HCT116 (cell line): ENCODE measurements at regions not wholly inside any gene's neighbourhood (a gene's known extent, or its start where the extent isn't known, plus 50 kb on each side); places are given as distances from the start of the nearest gene placed in this dataset.
"Not testable (repeated sequence)": the region's sequence is repeated elsewhere in the genome, so short reads cannot be mapped to it uniquely, and the experiment has no call there.

Experiments used
- CTCF ChIP-seq, 3 experiments: fragments of 200-600 bp in 1 of 3; sonication (generic) in 1 of 3; IDR thresholded peaks in 2 of 3; conservative IDR thresholded peaks in 1 of 3; 2 replicates each; pipeline ENCODE4 v1.5.1; 2012 to 2017; ENCODE audit warnings: low read depth in 2 of 3, low read length in 2 of 3, antibody characterized with exemption in 1 of 3, borderline replicate concordance in 1 of 3, control low read depth in 1 of 3, mild to moderate bottlenecking in 1 of 3, mixed read lengths in 1 of 3, mixed run types in 1 of 3, moderate library complexity in 1 of 3; ENCODE audit not compliant: insufficient read depth in 1 of 3
- EZH2 ChIP-seq: fragments of 200-600 bp; sonication (generic); IDR thresholded peaks from 2 replicates; pipeline ENCODE4 v1.6.1; 2017; ENCODE audit warnings: antibody characterized with exemption, mixed run types
- JUND ChIP-seq: IDR thresholded peaks from 2 replicates; pipeline ENCODE4 v1.6.1; 2012
- POLR2A ChIP-seq: IDR thresholded peaks from 2 replicates; pipeline ENCODE4 v1.7.0; 2011; ENCODE audit warnings: borderline replicate concordance; ENCODE audit not compliant: insufficient read depth, insufficient read length; ENCODE audit errors: extremely low read depth
- POLR2AphosphoS5 ChIP-seq: IDR thresholded peaks from 2 replicates; pipeline ENCODE4 v1.6.1; 2011; ENCODE audit warnings: mild to moderate bottlenecking, low read depth, low read length, moderate library complexity
- SP1 ChIP-seq: IDR thresholded peaks from 2 replicates; pipeline ENCODE4 v1.6.1; 2012; ENCODE audit warnings: low read depth
- ZFX ChIP-seq: fragments of 450-650 bp; IDR thresholded peaks from 2 replicates; pipeline ENCODE4 v1.6.1; 2017

- not testable (repeated sequence) for TF ChIP-seq EZH2; POLR2AphosphoS5; POLR2A; CTCF (IDR thresholded peaks at IDR 0.05 in 2 of 3, conservative IDR thresholded peaks at IDR 0.05 in 1 of 3; ENCODE audit: borderline replicate concordance in 1 of 3, insufficient read depth in 1 of 3, low read depth in 2 of 3, low read length in 2 of 3); JUND; ZFX; SP1
Observed at GRCh38 chrX:108972899-108973298, 236.5 kb upstream of the IRS4 start.
